Activated T-helper 2 cell treated with anti-CD3 and anti-CD28 coated beads, Interferon-gamma antibody, Interleukin-2, Interleukin-4, amounts not matched to agents 10 μg/mL and 5 μg/mL and 100 μg/mL, durations not matched to agents 14 hours and 24 hours and 36 hours (primary cell): ENCODE measurements at regions not wholly inside any gene's neighbourhood (a gene's known extent, or its start where the extent isn't known, plus 50 kb on each side); places are given as distances from the start of the nearest gene placed in this dataset.

Experiments
- DNase-seq: peaks from one replicate; pipeline ENCODE4 v3.0.0; 2021; ENCODE audit warnings: low spot score
- H3K27ac Mint-ChIP-seq: one replicate; pipeline ENCODE4 v1.8.0; 2021; ENCODE audit warnings: mixed read lengths
- H3K27me3 Mint-ChIP-seq: one replicate; pipeline ENCODE4 v1.8.0; 2021; ENCODE audit warnings: low read depth, mixed read lengths
- H3K36me3 Mint-ChIP-seq: one replicate; pipeline ENCODE4 v1.8.0; 2021; ENCODE audit warnings: low read depth, mixed read lengths
- H3K4me1 Mint-ChIP-seq: one replicate; pipeline ENCODE4 v1.8.0; 2021; ENCODE audit warnings: low read depth, mixed read lengths
- H3K4me3 Mint-ChIP-seq: one replicate; pipeline ENCODE4 v1.8.0; 2021; ENCODE audit warnings: low read depth, mild to moderate bottlenecking, moderate library complexity, mixed read lengths
- H3K9me3 Mint-ChIP-seq: one replicate; pipeline ENCODE4 v1.8.0; 2021; ENCODE audit warnings: mixed read lengths
- intact Hi-C: fragments of 100-400 bp; cut with micrococcal nuclease; formaldehyde crosslinking; loops from one replicate; pipeline ENCODE4 v1.15.1; 2023

GRCh38 chr9:675697-676370, 165.7 kb upstream of the DMRT1 start:
- no peak overlapping the region for H3K4me3 Mint-ChIP-seq
- intact Hi-C loops = no loop called here

GRCh38 chr9:676780-677438, 164.6 kb upstream of the DMRT1 start:
- peaks cover 4% of the 10 kb centered on the region for H3K27me3 Mint-ChIP-seq
- no peaks in the 10 kb centered on the region for H3K36me3 Mint-ChIP-seq
- no peak overlapping the region for H3K27ac Mint-ChIP-seq
- intact Hi-C loops = no loop called here
- H3K4me1 Mint-ChIP-seq = peaks cover 15% of the 10 kb centered on the region
- peak overlapping the region; percentile 3 for H3K4me3 Mint-ChIP-seq
- H3K9me3 Mint-ChIP-seq = no peaks in the 10 kb centered on the region
- DNase-seq = no peak

More at GRCh38 chr9:675697-676370, 165.7 kb upstream of the DMRT1 start:
- H3K36me3 Mint-ChIP-seq = no peaks in the 10 kb centered on the region
- DNase-seq = no peak
- no peak overlapping the region for H3K27ac Mint-ChIP-seq
- H3K4me1 Mint-ChIP-seq = peaks cover 15% of the 10 kb centered on the region
- peaks cover 4% of the 10 kb centered on the region for H3K27me3 Mint-ChIP-seq
- no peaks in the 10 kb centered on the region for H3K9me3 Mint-ChIP-seq

- Mint-ChIP-seq H3K27me3 (peaks cover 2% of the 10 kb centered on the region), H3K4me3 (peak overlapping the region; percentile 69), H3K4me1 (peaks cover 15% of the 10 kb centered on the region), H3K36me3 (no peaks in the 10 kb centered on the region), H3K9me3 (no peaks in the 10 kb centered on the region), H3K27ac (peak overlapping the region; percentile 24)
- intact Hi-C loops = no loop called here
- DNase-seq = no peak
These were observed 163.9 kb upstream of the DMRT1 start for GRCh38 chr9:677461-678097.

- Mint-ChIP-seq H3K4me3 (no peak overlapping the region), H3K27ac (no peak overlapping the region), H3K27me3 (no peaks in the 10 kb centered on the region), H3K9me3 (no peaks in the 10 kb centered on the region), H3K36me3 (no peaks in the 10 kb centered on the region), H3K4me1 (peaks cover 15% of the 10 kb centered on the region)
- intact Hi-C loops = no loop called here
- no peak for DNase-seq
These were observed 162.6 kb upstream of the DMRT1 start for GRCh38 chr9:678897-679296.

- Mint-ChIP-seq H3K4me1 (peaks cover 15% of the 10 kb centered on the region), H3K27ac (no peak overlapping the region), H3K4me3 (no peak overlapping the region), H3K9me3 (no peaks in the 10 kb centered on the region), H3K36me3 (no peaks in the 10 kb centered on the region), H3K27me3 (no peaks in the 10 kb centered on the region)
- intact Hi-C loops = no loop called here
- no peak for DNase-seq
These were observed 162.0 kb upstream of the DMRT1 start for GRCh38 chr9:679462-679861.

GRCh38 chr9:680106-680505, 161.4 kb upstream of the DMRT1 start:
- Mint-ChIP-seq H3K4me3 (no peak overlapping the region), H3K27me3 (no peaks in the 10 kb centered on the region), H3K36me3 (no peaks in the 10 kb centered on the region), H3K4me1 (peaks cover 15% of the 10 kb centered on the region), H3K9me3 (no peaks in the 10 kb centered on the region), H3K27ac (no peak overlapping the region)
- intact Hi-C loops = no loop called here
- no peak for DNase-seq

GRCh38 chr9:682633-683508, 158.6 kb upstream of the DMRT1 start:
- no peak overlapping the region for H3K4me3 Mint-ChIP-seq
- H3K4me1 Mint-ChIP-seq = peaks cover 2% of the 10 kb centered on the region
- H3K9me3 Mint-ChIP-seq = no peaks in the 10 kb centered on the region
- H3K27ac Mint-ChIP-seq = no peak overlapping the region
- no peak for DNase-seq
- no peaks in the 10 kb centered on the region for H3K27me3 Mint-ChIP-seq
- intact Hi-C loops = no loop called here
- no peaks in the 10 kb centered on the region for H3K36me3 Mint-ChIP-seq

GRCh38 chr9:683509-684021, 157.9 kb upstream of the DMRT1 start:
- Mint-ChIP-seq H3K4me3 (no peak overlapping the region), H3K4me1 (no peaks in the 10 kb centered on the region), H3K36me3 (no peaks in the 10 kb centered on the region), H3K27ac (no peak overlapping the region), H3K27me3 (peaks cover 3% of the 10 kb centered on the region), H3K9me3 (no peaks in the 10 kb centered on the region)
- intact Hi-C loops = no loop called here
- DNase-seq = no peak

- Mint-ChIP-seq H3K27ac (no peak overlapping the region), H3K36me3 (no peaks in the 10 kb centered on the region), H3K4me1 (no peaks in the 10 kb centered on the region)
These were observed 157.2 kb upstream of the DMRT1 start for GRCh38 chr9:684054-684890.

GRCh38 chr9:684941-685340, 156.6 kb upstream of the DMRT1 start:
- DNase-seq = no peak
- H3K36me3 Mint-ChIP-seq = no peaks in the 10 kb centered on the region
- no peaks in the 10 kb centered on the region for H3K4me1 Mint-ChIP-seq
- intact Hi-C loops = no loop called here
- H3K27me3 Mint-ChIP-seq = peaks cover 3% of the 10 kb centered on the region
- H3K9me3 Mint-ChIP-seq = no peaks in the 10 kb centered on the region
- no peak overlapping the region for H3K27ac Mint-ChIP-seq
- no peak overlapping the region for H3K4me3 Mint-ChIP-seq

More at GRCh38 chr9:684054-684890, 157.2 kb upstream of the DMRT1 start:
- no peak for DNase-seq
- H3K9me3 Mint-ChIP-seq = no peaks in the 10 kb centered on the region
- no peak overlapping the region for H3K4me3 Mint-ChIP-seq
- H3K27me3 Mint-ChIP-seq = peaks cover 3% of the 10 kb centered on the region
- intact Hi-C loops = no loop called here

- H3K27ac Mint-ChIP-seq = no peak overlapping the region
- intact Hi-C loops = no loop called here
- H3K9me3 Mint-ChIP-seq = no peaks in the 10 kb centered on the region
- H3K4me1 Mint-ChIP-seq = no peaks in the 10 kb centered on the region
- no peaks in the 10 kb centered on the region for H3K36me3 Mint-ChIP-seq
- peaks cover 3% of the 10 kb centered on the region for H3K27me3 Mint-ChIP-seq
- H3K4me3 Mint-ChIP-seq = no peak overlapping the region
- no peak for DNase-seq
These were observed 155.1 kb upstream of the DMRT1 start for GRCh38 chr9:686321-686813.
